ENCODE measurements at regions not wholly inside any gene's neighbourhood (a gene's known extent, or its start where the extent isn't known, plus 50 kb on each side); places are given as distances from the start of the nearest gene placed in this dataset.

GRCh38 chrX:45743081-45743533 is 542.4 kb upstream of the DIPK2B start:
- TF ChIP-seq CTCF (IDR thresholded peaks at IDR 0.05) (no peak), POLR2A (IDR thresholded peaks at IDR 0.05) (no peak)
